GM21528 (cell line): ENCODE measurements at regions not wholly inside any gene's neighbourhood (a gene's known extent, or its start where the extent isn't known, plus 50 kb on each side); places are given as distances from the start of the nearest gene placed in this dataset.
"Not testable (repeated sequence)": the region's sequence is repeated elsewhere in the genome, so short reads cannot be mapped to it uniquely, and the experiment has no call there.

Experiments
- ATAC-seq: cut with Tn5 transposase; IDR thresholded peaks from one replicate; pipeline ENCODE4 v1.9.1; 2021; ENCODE audit warnings: mild to moderate bottlenecking, moderate library complexity; ENCODE audit not compliant: unreplicated experiment, low FRiP score

DNA sequence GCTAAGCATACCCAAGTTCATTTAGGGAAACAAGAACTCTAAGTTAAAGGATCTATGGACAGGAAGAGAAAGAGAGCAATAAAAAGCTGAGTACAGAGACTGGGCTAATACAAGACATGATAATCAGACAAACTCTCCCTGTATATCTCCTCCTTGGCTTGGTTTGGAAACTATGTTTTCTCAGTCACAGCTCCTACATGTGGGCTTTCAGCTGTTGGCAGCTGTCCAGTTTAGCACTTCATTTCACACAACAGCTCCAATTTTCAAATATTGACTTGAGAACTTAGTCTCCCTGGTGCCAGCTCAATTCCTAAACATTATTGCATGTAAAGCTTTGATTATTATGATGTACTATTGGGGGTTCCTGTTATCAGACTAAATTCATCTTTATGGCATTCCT lies 222.8 kb upstream of the OBI1 start:
- no peak for ATAC-seq

DNA sequence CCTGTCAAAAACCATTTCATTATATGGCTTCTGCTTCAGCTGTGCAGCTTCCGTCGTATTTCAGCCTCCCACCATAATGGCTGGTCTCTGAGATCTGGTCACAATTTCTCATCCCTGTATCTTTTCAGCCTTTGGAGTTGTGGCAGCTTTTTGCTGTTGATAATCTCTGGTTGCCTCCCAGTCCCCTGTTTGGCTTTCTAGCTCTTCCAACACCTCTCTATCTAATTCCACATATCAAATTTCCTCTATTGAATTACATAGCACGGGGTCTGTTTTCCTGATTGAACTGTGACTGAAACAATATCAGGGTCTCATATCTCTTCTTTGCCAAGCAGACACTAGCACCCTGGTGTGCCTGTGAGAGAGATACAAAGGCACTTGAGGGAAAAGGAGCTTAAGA lies 222.1 kb upstream of the OBI1 start:
- no peak for ATAC-seq

DNA sequence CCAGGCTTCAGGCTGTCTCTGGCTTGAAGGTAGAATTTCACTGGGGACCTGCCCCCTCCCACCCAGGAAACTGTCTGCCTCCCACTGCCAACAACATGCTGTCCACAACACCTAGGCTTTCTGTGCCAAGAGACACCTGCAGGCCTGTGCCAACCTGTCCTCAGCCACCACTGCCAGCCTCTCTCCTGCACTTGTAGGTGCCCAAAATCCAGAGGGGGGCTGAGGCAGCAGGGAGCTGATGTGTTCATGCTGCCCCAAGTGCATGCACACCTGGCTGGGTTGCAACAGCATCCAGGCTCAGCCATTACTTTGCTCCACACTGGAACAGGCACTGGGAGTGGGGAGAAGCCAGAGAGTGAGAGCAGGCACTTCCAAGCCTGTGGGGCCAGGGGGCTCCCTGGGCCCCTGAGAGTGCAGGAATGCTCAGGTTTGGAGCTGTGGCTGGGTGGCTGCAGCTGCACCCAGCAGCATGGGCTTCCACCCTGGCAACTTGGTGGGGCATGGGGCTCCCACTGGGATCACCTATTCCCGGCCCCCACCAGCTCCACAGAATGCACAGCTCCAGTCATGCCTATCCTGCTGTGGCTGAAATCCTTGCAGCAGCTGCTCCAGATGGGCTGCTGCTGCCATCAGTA lies 218.1 kb upstream of the OBI1 start:
- ATAC-seq: no peak

DNA sequence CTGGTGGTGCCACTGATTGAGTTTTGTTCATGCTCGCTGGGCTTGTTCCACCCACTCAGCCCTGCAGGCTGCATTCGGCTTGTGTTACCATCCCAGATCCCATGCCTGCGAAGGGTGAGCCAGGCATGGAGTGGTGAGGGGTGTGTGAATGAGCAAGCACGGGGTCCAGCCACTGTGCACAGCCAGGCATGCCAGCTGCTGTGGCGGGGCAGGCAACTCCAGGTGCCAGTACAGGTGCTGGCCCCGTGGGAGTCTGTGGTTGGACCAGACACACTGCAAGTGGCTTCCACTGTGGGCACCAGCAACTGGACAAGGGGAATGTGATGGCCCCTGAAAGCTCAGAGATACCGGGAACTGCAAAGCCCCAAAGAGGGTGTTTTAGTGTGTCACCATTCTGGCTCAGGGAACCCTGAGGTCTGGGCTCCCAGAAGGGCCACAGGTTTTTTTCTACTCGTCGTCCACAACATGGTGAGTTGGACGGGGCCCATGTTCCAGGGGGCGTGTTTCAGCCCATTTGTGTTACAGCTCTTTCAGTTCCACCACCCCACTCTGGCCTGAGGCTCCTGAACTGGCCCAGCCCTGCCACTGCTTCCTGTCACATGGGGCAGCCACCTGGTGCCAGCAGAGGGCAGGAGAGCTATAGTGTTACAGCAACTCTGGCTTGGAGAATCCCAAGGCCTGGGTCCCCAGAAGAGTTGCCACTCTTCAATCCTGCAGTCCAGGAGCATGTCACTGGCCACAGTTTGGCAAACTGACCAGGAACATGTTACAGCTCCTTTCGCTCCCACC lies 217.0 kb upstream of the OBI1 start:
- ATAC-seq: peak; percentile 62

DNA sequence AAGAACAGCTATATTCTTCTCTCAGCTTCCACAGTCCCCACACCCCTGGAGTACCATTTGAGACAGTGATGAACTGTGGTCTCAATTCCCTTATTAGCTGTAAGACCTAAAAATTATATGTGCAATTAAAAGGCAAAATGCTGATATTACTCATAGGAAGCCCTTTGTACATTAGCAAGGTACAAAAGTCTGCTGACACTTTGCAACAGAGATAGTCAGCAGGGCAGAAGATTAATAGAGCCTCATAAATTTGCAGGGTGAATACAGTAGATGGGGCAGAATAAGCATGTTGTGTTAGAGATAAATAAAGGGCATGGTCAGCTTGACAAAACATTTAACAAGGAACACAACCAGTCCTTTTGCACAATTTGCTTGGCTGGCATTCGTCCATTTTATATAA lies 210.0 kb upstream of the OBI1 start:
- ATAC-seq: no peak

DNA sequence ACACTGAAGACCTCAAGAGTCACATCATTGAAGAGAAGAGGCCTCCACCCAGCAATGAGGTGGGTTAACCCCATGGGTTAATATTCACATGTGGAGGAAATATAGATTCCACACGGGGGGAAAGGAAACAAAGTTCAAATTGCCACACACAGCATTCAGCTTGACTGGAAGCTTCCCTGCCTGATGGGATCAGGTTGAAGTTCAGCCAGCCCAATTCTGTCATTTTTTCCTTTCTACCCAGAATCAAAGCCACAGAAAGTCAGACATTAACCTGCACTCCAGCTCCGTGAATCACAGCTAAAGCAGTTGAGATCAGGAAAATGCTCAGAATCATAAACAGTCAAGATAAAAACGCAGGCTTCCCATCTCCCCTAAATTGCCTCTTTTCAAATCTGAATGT lies 208.7 kb upstream of the OBI1 start:
- ATAC-seq: no peak

DNA sequence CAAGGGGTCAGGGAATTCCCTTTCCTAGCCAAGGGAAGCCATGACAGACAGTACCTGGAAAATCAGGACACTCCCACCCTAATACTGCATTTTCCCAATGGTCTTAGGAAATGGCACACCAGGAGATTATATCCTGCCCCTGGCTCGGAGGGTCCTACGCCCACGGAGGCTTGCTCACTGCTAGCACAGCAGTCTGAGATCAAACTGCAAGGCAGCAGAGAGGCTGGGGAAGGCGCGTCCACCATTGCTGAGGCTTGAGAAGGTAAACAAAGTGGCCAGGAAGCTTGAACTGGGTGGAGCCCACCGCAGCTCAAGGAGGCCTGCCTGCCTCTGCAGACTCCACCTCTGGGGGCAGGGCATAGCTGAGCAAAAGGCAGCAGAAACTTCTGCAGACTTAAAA lies 207.1 kb upstream of the OBI1 start:
- not testable (repeated sequence) for ATAC-seq

DNA sequence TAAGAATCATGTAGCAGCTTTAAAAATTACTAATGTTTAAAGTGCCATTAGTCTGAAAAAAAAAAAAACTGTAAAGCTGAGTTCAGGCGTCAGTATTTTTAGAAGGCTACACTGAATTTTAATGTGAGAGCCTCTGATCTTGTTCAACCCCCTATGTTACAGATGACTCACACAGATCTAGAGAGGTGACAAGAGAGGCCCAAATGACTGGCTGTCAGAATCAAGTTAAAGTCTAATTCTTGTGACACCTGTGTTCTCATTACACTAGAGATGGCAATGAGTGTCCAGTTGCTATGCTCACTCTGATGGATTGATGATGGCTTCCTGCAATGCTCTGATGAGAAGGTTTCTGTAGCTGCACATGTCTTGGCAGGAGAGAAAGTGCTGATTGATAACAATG lies 203.5 kb upstream of the OBI1 start:
- ATAC-seq: no peak

DNA sequence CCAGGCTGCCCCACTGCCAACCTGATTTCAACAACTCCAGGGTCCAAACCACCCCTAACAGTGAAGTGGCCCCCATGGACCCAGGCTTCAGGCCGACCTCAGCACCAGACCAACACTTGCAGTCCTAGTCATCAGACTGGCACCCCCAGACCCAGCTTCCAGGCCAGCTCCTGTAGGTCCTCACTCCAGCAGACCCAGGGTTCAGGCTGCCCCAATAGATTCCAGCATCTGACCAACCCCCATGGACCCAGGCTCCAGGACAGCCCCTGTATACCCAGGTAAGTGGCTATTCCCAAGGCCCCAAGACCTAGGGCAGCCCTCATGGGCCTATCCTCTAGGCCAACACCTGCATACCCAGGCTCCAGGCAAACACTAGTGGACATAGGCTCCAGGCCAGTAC lies 193.8 kb upstream of the OBI1 start:
- no peak for ATAC-seq

DNA sequence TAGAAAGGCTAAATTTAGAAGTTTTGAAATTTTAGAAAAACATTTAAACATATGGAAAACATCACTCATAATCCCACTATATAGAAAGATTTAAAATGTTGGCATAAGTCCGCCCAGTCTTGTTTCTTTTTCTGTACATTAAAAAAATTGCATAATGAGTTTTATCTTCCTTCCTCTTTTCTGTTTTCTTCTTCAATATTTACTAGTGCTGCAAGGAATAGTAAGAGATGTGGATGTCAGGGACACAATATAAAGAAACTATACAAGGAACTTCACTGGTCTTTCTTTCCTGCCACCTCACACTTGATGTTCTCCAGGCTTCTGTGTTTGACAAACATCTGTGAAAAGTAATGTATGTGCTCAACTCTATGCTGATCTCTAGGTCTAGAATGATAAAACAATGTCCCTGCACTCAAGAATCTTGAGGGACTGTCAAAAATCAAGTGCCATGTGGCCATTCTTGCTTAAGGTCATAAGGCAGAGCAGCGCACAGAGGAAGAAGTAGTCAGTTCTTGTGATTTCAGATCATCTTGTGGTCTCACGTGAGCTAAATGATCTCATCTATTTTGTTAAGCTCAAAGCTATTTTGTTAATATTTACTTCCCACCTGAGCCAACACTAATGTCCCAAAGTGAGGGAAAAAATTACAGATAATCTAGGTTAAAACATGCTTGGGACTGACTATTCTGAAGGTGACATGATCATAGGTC lies 186.9 kb upstream of the OBI1 start:
- ATAC-seq: no peak

DNA sequence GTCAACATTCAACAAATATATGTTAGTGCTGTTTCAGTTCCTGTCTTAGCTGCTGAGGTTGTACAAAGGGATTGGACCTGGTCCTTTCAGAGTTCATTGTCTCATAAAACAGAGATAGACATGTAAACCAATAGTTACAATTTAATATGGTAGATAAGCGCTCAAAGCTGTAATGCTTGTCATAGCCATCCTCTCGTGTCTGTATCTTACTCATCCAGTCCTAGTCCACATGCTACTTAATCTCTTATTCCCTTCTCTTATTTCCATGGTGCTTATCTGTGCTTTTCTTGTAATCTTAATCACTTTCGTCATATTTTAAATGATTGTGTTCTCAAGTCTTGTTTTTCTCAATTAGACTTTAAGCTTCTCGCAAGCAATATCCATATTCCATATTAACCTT lies 185.2 kb upstream of the OBI1 start:
- ATAC-seq: no peak

DNA sequence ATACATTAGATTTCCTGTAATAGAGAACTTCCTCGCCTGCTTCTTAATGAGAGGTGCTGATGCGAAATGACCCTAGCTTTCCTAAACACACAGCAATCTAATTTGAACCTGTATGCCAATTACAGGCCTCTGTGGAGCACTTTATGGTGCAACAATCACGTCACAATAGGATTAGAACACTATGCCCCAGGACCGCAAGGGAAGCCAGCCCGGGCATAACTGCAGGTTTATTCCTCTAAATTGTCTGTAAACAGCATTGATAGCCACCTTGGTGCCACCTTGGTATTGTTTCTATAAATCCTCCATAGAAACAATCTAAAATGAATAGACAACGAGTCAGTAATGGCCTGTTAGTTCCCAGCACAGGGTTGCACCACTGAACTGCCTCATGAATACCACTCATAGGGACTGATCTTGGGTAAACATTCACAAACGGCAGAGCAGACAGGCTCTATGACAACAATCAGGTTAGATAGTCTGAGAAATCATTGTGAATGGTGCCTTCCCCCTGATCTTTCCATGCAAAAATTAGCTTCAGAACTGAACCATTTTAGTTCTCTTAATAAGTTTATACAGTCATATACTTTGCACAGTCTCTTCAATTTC lies 182.5 kb upstream of the OBI1 start:
- ATAC-seq: no peak

DNA sequence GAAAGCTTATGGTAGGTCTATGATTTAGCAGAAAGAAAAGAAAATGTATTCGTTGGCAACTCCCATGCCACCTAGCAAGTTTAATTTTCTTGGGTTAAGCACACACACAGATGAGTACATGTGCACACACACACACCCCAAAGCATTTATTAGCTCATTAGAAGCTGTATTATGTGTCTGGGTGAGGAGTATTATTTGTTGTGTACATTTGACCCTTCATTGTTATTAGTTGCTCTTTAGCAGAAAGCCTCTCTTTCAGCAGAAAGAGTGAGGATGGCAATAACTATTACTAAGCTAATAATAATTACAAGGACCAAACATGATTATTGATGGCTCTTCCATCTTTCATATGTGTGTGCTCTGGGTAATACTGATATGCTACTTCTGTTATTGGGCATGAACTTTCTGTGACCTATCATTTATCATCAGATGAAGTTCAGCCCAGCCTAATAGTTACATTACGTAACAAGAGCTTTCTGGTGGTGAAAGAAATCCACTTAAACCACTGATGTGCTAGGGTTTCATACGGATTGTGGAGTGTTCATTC lies 177.4 kb upstream of the OBI1 start:
- ATAC-seq: no peak

DNA sequence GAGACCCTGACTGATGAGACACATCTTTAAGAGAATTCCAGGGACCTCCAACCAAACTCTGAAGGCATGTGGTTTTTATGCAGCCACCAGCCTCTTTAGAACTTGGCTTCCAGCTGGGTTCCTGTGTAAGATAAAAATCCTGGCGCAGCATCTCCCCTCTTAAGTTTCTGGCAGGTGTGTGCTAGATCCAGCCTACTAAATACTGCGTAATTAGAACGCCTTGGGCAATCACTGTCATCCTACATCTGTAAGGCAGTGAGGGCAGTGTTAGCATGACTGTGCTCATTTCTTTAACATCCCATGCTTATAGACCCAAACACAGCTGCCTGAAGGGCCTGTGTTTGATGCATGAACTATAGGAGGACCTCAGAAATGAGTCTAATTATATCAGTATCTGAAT lies 173.5 kb upstream of the OBI1 start:
- no peak for ATAC-seq

DNA sequence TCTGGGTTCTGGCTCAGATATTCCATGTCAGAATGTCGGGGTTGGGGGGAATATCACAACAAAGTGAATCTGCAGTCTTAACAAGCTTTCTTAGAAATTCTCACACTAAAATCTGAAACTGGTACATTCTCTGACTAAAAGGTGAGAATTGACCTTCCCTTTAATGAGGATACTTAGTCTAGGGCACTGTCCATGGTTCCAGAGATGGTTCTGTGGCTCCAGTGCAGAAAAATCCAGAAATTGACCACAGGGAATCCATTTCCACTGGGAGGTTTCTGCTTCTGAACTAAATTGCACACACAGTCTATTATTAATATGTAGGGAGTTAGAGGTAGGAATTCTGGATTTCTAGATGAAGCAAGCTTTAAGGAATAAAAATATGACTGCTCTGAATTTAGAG lies 171.6 kb upstream of the OBI1 start:
- no peak for ATAC-seq

DNA sequence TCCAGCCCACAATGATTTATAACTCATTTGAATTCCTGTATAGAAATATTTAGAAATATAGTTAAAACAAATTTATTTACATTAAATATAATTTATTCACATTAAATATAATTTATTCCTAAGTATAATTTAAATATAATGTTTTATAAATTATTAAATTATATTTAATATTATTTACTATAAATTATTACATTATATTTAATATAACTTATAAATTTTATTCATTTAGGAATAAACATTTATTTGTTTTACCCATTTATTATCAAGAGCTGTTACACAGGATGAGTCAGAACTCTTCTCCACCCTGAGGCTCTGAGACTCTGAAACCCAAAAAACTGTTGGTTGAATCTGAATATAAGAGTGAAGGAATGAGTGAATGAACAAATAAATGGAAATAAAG lies 170.9 kb upstream of the OBI1 start:
- no peak for ATAC-seq

DNA sequence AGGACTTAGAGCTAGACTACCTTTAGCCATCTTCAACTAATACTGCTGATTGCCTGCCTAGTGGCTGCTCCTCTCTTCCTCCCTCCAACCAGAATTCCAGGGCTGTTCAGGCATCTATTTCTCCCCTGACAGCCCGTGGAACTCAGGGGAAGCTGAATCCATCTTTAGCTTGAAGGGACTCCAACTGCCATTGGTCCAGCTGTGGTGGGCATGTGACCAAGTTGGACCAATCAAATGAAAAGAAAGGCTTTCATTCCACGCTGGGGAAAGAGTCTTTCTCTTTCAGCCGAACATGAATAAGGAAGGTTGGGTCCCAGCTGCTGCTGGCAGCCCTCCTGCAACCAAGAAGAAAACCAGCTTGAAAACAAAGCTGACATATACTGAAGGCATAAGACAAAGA lies 168.5 kb upstream of the OBI1 start:
- ATAC-seq: no peak

DNA sequence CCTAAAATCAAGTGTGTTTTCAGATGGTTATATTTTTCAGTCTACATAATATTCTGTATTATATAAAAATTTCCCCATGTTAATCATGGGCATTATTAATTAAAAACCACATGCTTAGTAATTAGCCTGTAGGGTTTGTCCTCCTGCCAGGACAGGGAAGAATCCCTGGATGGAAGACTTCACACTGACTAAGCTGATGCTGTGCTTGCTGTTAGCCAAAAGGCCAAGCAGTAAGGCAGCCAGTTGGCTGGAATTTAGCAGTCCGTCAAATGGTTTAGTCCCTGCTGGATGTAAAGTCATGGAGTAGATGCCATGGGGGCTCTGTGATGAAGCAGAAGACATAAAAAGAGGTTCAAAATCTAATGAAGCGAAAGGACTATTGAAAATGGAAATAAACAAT lies 168.0 kb upstream of the OBI1 start:
- ATAC-seq: no peak

DNA sequence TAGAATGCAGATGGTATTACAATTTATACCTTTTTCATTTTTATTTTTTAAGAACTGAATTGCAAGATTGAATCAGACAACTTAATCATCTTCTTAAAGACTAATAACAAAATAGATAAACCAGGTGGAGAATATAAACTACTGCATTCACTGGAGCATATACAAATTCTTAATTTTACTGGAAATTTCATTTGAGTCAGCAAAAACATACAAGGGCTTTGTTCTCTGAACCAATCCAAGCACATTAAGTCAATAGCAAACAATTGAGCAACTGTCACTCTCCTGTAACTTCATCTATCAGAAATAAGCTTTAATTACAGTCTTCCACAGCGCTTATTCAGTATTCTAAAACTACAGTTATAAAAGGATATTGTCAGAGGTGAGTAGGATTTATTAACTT lies 167.4 kb upstream of the OBI1 start:
- no peak for ATAC-seq

DNA sequence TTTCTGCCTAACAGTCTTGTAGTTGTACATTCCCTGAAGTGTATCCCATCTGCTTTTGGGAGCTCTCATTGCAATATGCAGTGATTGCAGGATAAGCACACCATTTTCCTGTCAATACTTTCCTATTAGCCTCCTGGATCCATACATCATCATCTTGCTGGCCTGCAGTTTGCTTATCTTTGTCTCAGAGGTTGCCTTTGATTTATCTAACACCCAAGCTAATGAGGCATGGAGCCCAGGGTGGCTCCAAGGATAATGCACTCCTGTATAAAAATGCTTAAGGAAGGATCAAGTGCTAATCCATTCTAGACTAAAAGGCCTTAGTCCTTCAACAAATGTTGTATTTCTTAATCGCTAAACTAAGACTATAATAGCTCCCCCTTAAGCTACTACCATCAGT lies 161.6 kb upstream of the OBI1 start:
- ATAC-seq: no peak

DNA sequence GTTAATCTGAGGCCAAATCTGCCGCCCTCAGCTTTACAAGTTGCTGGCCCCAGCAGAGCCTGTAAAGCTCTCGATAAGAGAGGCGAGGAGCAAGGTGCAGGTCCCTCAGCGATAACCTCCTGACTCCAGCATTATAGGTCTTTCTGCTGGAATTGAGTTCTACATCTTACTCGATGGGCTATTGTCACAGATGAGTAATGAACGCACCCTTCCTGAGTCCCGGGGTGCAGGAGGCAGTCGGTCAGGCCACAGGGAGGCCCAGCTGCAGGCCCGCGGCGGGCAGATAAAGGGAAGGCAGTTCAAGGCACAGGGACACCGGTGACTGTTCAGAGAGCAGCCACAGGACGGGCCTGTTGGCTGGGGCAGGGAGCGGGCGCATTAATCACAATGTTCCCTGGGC lies 157.6 kb upstream of the OBI1 start:
- ATAC-seq: no peak
